Activated naive CD4-positive, alpha-beta T cell treated with anti-CD3 and anti-CD28 coated beads, Interleukin-2, amount 10 ng/mL, durations not matched to agents 7 days and 5 days (primary cell): ENCODE measurements at regions not wholly inside any gene's neighbourhood (a gene's known extent, or its start where the extent isn't known, plus 50 kb on each side); places are given as distances from the start of the nearest gene placed in this dataset.
A peak's percentile ranks its signal among the peaks of the same experiment; 100 is the strongest.

Experiments
- CTCF ChIA-PET: fragments of 350-600 bp; sonication (Branson Sonifier 250); formaldehyde crosslinking; loops from one replicate; lab custom pipeline; 2021; ENCODE audit warnings: antibody characterized with exemption; lab: Charles Lee
- DNase-seq: peaks from one replicate; pipeline ENCODE4 v3.0.0-alpha.2; 2020
- H3K27ac Mint-ChIP-seq: one replicate; pipeline ENCODE4 v1.8.0; 2021; ENCODE audit warnings: mild to moderate bottlenecking, moderate library complexity, mixed read lengths
- H3K27me3 Mint-ChIP-seq: one replicate; pipeline ENCODE4 v1.8.0; 2021; ENCODE audit warnings: mild to moderate bottlenecking, mixed read lengths
- H3K36me3 Mint-ChIP-seq: one replicate; pipeline ENCODE4 v1.8.0; 2021; ENCODE audit warnings: mixed read lengths
- H3K4me1 Mint-ChIP-seq: one replicate; pipeline ENCODE4 v1.8.0; 2021; ENCODE audit warnings: mixed read lengths
- H3K4me3 Mint-ChIP-seq: one replicate; pipeline ENCODE4 v1.8.0; 2021; ENCODE audit warnings: mild to moderate bottlenecking, moderate library complexity, mixed read lengths
- H3K9me3 Mint-ChIP-seq: one replicate; pipeline ENCODE4 v1.8.0; 2021; ENCODE audit warnings: mixed read lengths

GRCh38 chr18:23384778-23385736 is 68.0 kb upstream of the RIOK3 start:
- H3K9me3 Mint-ChIP-seq: no peaks in the 10 kb centered on the region
- CTCF ChIA-PET: no interaction called here
- peak overlapping the region; percentile 70 for H3K27ac Mint-ChIP-seq

GRCh38 chr18:23386317-23386716 is 66.8 kb upstream of the RIOK3 start:
- peaks cover 4% of the 10 kb centered on the region for H3K36me3 Mint-ChIP-seq
- DNase-seq: no peak
- H3K27me3 Mint-ChIP-seq: no peaks in the 10 kb centered on the region
- H3K4me1 Mint-ChIP-seq: peaks cover 37% of the 10 kb centered on the region
- CTCF ChIA-PET: interaction anchor here (0.9 kb wide), 1 partner anchor 11 kb away, joined by 3 read pairs; no protein-coding TSS in a partner anchor
- H3K27ac Mint-ChIP-seq: no peak overlapping the region
- H3K9me3 Mint-ChIP-seq: no peaks in the 10 kb centered on the region
- H3K4me3 Mint-ChIP-seq: no peak overlapping the region

More at GRCh38 chr18:23384778-23385736, 68.0 kb upstream of the RIOK3 start:
- H3K4me3 Mint-ChIP-seq: no peak overlapping the region
- no peaks in the 10 kb centered on the region for H3K27me3 Mint-ChIP-seq
- peak; percentile 32 for DNase-seq
- H3K36me3 Mint-ChIP-seq: peaks cover 4% of the 10 kb centered on the region
- peaks cover 37% of the 10 kb centered on the region for H3K4me1 Mint-ChIP-seq

DNA sequence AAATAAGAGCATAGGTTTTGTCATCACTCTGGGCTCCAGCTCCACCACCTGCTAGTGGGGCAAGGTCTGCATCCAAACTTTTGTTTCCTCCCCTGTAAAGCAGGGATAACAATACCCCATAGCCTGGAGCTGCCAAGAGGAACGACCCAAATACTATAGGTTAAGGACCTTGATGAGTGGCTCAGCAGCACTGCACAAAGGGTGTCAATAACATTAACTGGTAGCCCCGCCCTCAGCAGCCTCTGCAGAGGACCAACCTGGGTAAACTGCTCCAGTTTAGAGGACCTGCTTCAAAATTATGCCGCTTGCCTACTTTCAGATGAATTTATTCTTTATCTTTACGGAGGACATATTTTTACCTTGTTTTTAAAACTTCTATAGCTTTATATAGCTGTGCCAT is 65.8 kb upstream of the RIOK3 start:
- DNase-seq: no peak
- no peak overlapping the region for H3K4me3 Mint-ChIP-seq
- H3K27ac Mint-ChIP-seq: no peak overlapping the region
- CTCF ChIA-PET: interaction anchor here (0.7 to 0.9 kb wide), 2 partner anchors 10 to 24 kb away, joined by 3 read pairs; no protein-coding TSS in a partner anchor
- H3K4me1 Mint-ChIP-seq: peaks cover 37% of the 10 kb centered on the region
- no peaks in the 10 kb centered on the region for H3K27me3 Mint-ChIP-seq
- peaks cover 4% of the 10 kb centered on the region for H3K36me3 Mint-ChIP-seq
- no peaks in the 10 kb centered on the region for H3K9me3 Mint-ChIP-seq

DNA sequence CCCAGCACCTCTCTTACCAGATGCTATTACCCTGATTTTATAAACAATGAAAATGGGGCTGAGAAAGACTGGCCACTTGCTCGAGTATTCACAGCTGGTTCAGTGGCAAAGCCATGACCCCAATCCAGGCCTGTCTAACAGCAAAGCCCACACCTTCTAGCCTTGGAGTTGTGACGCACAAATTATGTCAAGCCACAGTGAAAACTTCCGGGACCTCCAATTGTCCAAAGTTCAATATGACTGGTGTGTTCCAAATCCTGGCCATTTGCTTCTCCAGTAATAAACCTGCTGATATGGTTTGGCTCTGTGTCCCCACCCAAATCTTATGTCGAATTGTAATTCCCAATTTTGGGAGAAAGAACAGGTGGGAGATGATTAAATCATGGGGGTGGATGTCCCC is 64.7 kb upstream of the RIOK3 start:
- Mint-ChIP-seq H3K27me3 (no peaks in the 10 kb centered on the region), H3K4me3 (no peak overlapping the region), H3K4me1 (peaks cover 32% of the 10 kb centered on the region), H3K9me3 (no peaks in the 10 kb centered on the region), H3K27ac (no peak overlapping the region), H3K36me3 (peaks cover 4% of the 10 kb centered on the region)
- CTCF ChIA-PET: no interaction called here
- DNase-seq: no peak

DNA sequence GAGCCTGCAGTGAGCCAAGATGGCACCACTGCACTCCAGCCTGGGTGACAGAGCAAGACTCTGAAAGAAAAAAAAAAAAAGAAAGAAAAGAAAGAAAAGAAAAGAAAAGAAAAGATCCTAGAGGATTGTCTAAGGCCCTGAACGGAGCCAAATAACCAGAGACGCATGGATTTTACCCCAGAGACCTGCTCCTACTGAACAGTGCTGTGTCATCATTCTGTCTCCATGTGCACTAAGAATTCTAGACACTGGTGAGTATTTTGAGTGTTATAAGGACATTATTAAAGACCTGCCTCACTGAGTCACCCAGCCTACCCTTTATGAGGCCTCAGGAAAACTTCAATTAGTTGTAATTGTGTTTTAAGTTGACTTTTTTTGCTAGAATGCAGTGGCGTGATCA is 61.9 kb upstream of the RIOK3 start:
- no peaks in the 10 kb centered on the region for H3K27me3 Mint-ChIP-seq
- no peak overlapping the region for H3K4me3 Mint-ChIP-seq
- peaks cover 3% of the 10 kb centered on the region for H3K36me3 Mint-ChIP-seq
- peaks cover 10% of the 10 kb centered on the region for H3K4me1 Mint-ChIP-seq
- DNase-seq: no peak
- H3K9me3 Mint-ChIP-seq: no peaks in the 10 kb centered on the region
- CTCF ChIA-PET: no interaction called here
- H3K27ac Mint-ChIP-seq: no peak overlapping the region

- Mint-ChIP-seq H3K9me3 (no peaks in the 10 kb centered on the region), H3K27me3 (no peaks in the 10 kb centered on the region), H3K36me3 (peaks cover 4% of the 10 kb centered on the region), H3K4me3 (no peak overlapping the region), H3K4me1 (peaks cover 20% of the 10 kb centered on the region), H3K27ac (peak overlapping the region; percentile 39)
- CTCF ChIA-PET: interaction anchor here (0.7 to 2.7 kb wide), 6 partner anchors 11 to 267 kb away, joined by 3 to 9 read pairs (median 3); no protein-coding TSS in a partner anchor
- no peak for DNase-seq
These were observed 55.2 kb upstream of the RIOK3 start for GRCh38 chr18:23397907-23398306.

DNA sequence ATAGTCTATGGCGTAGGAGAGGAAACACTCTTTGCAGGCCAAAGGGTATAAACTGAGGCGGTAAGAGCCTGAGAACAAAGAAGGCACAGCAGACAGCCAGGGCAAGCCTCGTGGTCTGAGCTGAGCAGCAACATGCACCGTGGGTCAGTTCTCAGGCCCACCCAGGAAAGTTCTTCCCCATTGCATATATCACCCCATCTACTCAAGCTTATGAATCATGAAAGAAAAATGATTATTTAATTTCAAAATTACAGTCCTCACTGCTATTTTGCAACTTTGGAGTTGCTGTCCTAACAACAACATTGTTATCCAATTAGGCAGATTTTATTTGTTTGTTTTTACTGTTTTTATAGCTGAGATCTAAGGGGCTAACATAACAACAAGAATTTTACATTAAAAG is 54.7 kb upstream of the RIOK3 start:
- Mint-ChIP-seq H3K4me1 (peaks cover 20% of the 10 kb centered on the region), H3K9me3 (no peaks in the 10 kb centered on the region), H3K27ac (peak overlapping the region; percentile 0), H3K27me3 (no peaks in the 10 kb centered on the region), H3K4me3 (no peak overlapping the region), H3K36me3 (peaks cover 4% of the 10 kb centered on the region)
- no peak for DNase-seq
- CTCF ChIA-PET: interaction anchor here (0.7 to 2.7 kb wide), 5 partner anchors 13 to 100 kb away, joined by 3 to 9 read pairs (median 3); no protein-coding TSS in a partner anchor

- Mint-ChIP-seq H3K9me3 (no peaks in the 10 kb centered on the region), H3K27me3 (no peaks in the 10 kb centered on the region), H3K36me3 (peaks cover 2% of the 10 kb centered on the region), H3K4me3 (no peak overlapping the region), H3K4me1 (peaks cover 20% of the 10 kb centered on the region), H3K27ac (no peak overlapping the region)
- CTCF ChIA-PET: interaction anchor here (1.2 to 2.7 kb wide), 3 partner anchors 12 to 35 kb away, joined by 3 to 9 read pairs (median 6); no protein-coding TSS in a partner anchor
- no peak for DNase-seq
These were observed 54.0 kb upstream of the RIOK3 start for GRCh38 chr18:23399067-23399466.

- no peak overlapping the region for H3K27ac Mint-ChIP-seq
- H3K27me3 Mint-ChIP-seq: no peaks in the 10 kb centered on the region
- no peak overlapping the region for H3K4me3 Mint-ChIP-seq
- CTCF ChIA-PET: interaction anchor here (0.9 kb wide), 1 partner anchor 11 kb away, joined by 3 read pairs; no protein-coding TSS in a partner anchor
- H3K9me3 Mint-ChIP-seq: no peaks in the 10 kb centered on the region
- no peak for DNase-seq
- peaks cover 2% of the 10 kb centered on the region for H3K36me3 Mint-ChIP-seq
- peaks cover 20% of the 10 kb centered on the region for H3K4me1 Mint-ChIP-seq
These were observed 52.2 kb upstream of the RIOK3 start for GRCh38 chr18:23400918-23401317.

- Mint-ChIP-seq H3K36me3 (peaks cover 2% of the 10 kb centered on the region), H3K27me3 (no peaks in the 10 kb centered on the region), H3K27ac (no peak overlapping the region), H3K4me1 (peaks cover 20% of the 10 kb centered on the region), H3K4me3 (no peak overlapping the region), H3K9me3 (no peaks in the 10 kb centered on the region)
- CTCF ChIA-PET: interaction anchor here (0.9 kb wide), 1 partner anchor 10 kb away, joined by 3 read pairs; no protein-coding TSS in a partner anchor
- no peak for DNase-seq
These were observed 51.4 kb upstream of the RIOK3 start for GRCh38 chr18:23401400-23402347.
